NCI-H226 (cell line): ENCODE measurements at regions not wholly inside any gene's neighbourhood (a gene's known extent, or its start where the extent isn't known, plus 50 kb on each side); places are given as distances from the start of the nearest gene placed in this dataset.

Experiments
- DNase-seq: peaks from one replicate; pipeline ENCODE4 v3.0.0-alpha.2; 2015

DNA sequence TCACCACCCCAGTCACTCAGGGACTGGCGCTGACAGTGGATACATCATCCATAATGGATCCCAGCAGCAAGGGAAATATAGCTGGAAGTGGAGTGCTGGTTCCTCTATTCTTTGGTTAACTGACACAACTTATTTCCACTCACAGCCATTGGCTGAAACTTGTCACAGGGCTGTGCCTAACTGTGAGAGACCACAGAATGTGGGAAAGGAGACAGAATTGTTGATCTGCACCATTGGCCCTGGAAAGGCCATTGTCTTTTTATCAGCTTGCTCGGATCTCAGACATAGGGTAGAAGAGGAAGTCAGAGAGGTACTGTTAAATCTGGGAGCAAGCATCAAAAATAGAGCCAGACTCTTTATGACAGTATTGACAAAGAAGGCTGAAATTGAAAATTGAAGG lies 451.3 kb downstream of the AJAP1 start:
- no peak for DNase-seq

DNA sequence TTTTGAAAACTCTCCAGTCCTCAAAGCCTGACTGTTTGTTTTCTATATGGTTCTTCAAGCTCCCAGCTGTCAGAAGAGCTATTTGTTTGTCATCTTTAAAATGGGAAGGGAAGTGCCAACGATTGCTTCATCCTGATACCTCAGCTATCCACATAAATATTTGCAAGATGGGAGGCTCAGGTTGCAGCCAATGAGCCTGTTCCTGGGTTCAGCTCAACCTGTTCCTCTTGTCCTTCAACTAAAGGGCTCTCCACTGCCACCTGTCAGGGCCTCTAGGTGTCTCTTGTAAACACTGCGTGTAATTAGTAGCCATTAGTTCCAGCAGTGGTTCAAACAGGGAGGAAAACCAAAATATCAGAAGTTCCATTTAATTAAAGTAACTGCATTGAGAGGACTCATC lies 445.1 kb downstream of the AJAP1 start:
- DNase-seq, result no peak

GRCh38 chr1:5098981-5099385 lies 444.6 kb downstream of the AJAP1 start:
- no peak for DNase-seq

DNA sequence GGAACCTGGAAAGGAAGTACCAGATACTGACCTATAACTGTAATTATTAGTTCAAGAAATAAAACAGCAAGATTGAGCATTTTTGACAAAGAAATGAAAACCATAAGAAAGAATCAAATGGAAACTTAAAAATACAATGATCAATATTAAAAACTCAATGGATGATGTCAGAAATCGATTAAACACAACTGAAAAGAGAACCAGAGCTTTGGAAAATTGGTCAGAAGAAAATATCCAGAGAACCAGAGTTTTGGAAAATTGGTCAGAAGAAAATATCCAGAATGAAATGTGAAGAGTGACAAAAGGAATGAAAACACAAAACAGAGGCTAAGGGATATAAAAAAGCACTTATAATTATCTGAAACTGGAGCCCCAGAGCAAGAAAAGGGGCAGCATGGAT lies 438.6 kb downstream of the AJAP1 start:
- DNase-seq, result no peak

- DNase-seq, result no peak
Measured at GRCh38 chr1:5084676-5085075, 430.3 kb downstream of the AJAP1 start.

GRCh38 chr1:5067246-5067645 lies 412.8 kb downstream of the AJAP1 start:
- DNase-seq, result no peak

- DNase-seq, result no peak
Measured at GRCh38 chr1:5053744-5054143, 399.3 kb downstream of the AJAP1 start.

- no peak for DNase-seq
Measured at GRCh38 chr1:5029136-5029535, 374.7 kb downstream of the AJAP1 start.

- DNase-seq, result no peak
Measured at GRCh38 chr1:5012249-5012648, 357.8 kb downstream of the AJAP1 start.

DNA sequence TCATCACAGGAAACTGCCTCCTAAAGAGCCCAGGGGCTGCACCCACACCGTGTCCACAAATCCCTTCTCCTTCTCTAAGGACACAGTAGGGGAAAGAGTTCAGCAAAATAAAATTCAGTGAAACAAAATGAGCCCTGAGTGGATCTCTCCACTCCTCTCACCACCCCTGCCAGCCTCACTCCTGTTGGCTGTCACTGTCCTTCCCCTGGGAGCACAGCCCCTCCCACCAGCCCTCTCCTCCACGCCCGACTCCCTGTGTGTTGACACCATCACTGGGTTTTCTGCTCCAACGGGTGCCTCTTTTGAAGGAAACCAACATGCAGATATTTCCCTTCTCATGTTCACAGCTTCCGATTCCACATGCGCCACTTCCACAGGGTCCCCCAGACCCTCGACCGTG lies 356.2 kb downstream of the AJAP1 start:
- no peak for DNase-seq

GRCh38 chr1:5010236-5010635 lies 355.8 kb downstream of the AJAP1 start:
- no peak for DNase-seq

GRCh38 chr1:5009376-5010065 lies 355.1 kb downstream of the AJAP1 start:
- no peak for DNase-seq

DNA sequence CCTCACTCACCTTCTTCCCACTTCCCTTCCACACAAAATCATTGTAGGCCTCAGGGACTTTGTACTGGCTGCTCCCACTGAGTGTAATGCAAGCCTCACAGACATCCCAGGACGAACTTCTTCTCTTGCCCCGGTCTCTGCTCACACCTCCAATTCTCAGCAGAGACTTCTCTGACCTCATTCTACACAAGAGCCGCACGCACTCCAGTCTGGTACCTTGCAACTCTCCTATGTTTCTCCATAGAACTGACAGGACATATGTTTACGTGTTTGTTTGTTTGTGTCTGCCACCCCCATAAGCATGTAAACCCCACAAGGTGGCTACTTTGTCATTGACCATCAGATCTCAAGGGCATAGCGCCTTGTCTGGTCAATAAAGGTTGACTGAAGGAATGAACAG lies 350.8 kb downstream of the AJAP1 start:
- DNase-seq, result no peak

GRCh38 chr1:5002676-5003075 lies 348.3 kb downstream of the AJAP1 start:
- DNase-seq, result no peak

DNA sequence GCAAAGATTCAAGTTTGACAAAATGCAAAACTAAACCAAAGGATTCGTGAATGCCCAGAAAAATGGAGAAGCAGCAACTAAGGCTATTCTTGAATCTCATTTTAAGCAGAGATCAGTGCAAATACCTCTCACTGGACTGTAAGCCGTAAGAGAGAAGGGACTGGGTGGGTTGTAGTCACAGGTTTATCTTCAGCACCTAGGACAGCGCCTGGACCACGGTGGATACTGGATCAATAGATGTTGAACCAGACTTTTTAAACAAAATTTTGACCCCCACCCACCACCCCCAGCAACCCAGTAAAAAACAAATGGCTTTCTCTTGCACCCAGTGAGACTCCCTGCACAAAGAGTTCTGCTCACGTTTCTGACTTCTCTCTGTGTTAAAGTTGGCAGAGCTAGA lies 347.1 kb downstream of the AJAP1 start:
- DNase-seq, result no peak

GRCh38 chr1:4986306-4986705 lies 331.9 kb downstream of the AJAP1 start:
- DNase-seq, result no peak

- DNase-seq, result no peak
Measured at GRCh38 chr1:4984841-4985240, 330.4 kb downstream of the AJAP1 start.

- DNase-seq, result no peak
Measured at GRCh38 chr1:4980211-4980610, 325.8 kb downstream of the AJAP1 start.

DNA sequence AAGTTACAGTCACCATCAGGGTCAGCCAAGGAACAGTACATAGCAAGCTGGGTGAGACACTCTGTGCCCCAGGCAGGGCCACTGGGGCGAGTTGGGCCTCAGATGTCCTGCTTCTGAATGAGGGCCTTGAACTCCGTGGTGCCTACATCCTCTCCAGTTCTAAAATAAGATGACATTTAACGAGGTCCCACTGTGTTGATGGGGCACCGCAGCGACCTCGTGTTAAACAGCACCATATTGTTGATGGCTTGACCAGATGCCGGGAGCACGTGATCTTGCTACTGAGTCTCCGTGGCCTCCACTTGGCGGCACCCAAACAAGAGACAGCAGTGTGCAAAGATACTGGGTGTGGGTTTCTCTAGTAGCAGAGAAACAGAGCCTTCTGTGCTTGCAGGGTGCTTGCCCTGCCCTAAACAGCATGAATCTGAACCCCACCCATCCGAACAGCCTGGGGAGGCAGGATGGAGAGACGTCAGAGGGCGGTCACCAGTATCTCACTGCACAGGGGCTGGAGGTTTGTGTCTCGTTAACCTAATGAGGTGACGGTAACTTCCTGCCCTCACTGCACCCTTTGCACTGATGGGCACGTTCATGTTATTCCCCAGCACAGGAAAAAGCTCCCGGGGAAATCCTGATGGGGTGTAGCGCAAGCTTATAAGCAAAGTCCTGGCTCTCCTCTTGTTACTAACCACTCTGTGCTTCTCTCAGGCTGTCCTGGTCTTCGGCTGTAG lies 324.4 kb downstream of the AJAP1 start:
- no peak for DNase-seq

GRCh38 chr1:4977701-4978100 lies 323.3 kb downstream of the AJAP1 start:
- DNase-seq, result no peak

GRCh38 chr1:4976859-4977440 lies 322.5 kb downstream of the AJAP1 start:
- no peak for DNase-seq

- no peak for DNase-seq
Measured at GRCh38 chr1:4975856-4976255, 321.4 kb downstream of the AJAP1 start.

- DNase-seq, result no peak
Measured at GRCh38 chr1:4974981-4975685, 320.7 kb downstream of the AJAP1 start.

DNA sequence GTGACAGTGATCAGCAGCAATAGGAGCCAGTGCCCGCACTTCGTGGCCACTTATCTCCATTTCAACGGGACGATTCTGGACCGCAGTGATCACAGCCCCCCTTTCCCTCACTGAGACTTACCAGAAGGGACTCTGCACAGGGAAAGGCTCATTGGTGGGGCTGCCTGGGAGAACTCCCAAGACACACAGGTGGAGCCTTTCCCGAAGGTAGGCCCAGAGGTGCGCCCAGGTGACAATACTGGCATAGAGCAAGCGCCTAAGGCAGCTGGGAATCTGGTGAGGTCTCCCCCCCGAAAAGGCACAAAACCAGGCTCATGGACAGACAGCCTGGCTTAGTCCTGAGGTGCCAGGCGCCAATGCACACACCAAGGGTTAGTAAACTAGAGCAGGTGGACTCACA lies 318.9 kb downstream of the AJAP1 start:
- DNase-seq, result no peak
